ENCODE measurements at regions not wholly inside any gene's neighbourhood (a gene's known extent, or its start where the extent isn't known, plus 50 kb on each side); places are given as distances from the start of the nearest gene placed in this dataset.

GRCh38 chr2:237271698-237272652 is 142.0 kb downstream of the COL6A3 start:
- DNase-seq (ENCODE audit: low read depth), result no peak

Measured in activated T-cell treated with anti-CD3 and anti-CD28 coated beads for 1 hour (primary cell).